ENCODE measurements at regions not wholly inside any gene's neighbourhood (a gene's known extent, or its start where the extent isn't known, plus 50 kb on each side); places are given as distances from the start of the nearest gene placed in this dataset.
A peak's percentile ranks its signal among the peaks of the same experiment; 100 is the strongest.

DNA sequence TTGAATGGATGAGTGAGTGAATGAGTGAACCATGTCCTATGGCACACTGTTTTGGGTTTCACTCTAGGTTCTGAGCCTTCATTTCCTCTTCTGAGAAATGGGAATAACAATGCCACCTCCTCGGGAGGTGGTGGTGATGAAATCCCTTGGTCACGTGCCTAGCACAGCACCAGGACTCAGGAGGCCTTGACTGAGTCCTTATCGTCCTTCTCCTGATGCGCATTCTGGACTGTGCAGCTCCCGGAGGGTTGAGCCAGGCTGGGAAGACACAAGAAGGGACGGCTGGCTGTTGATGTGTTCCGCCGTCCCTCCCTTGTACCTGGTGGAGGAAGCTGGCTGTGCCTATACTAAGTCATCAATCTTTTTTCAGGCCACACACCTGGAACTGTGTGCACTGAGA is 437.3 kb downstream of the ZNF521 start:
- no peaks in the 10 kb centered on the region for H3K36me3 Mint-ChIP-seq
- peaks cover 28% of the 10 kb centered on the region for H3K4me1 Mint-ChIP-seq
- no peak overlapping the region for H3K27ac Mint-ChIP-seq
- CTCF ChIA-PET, result no interaction called here
- TF ChIP-seq, protein P1, sequence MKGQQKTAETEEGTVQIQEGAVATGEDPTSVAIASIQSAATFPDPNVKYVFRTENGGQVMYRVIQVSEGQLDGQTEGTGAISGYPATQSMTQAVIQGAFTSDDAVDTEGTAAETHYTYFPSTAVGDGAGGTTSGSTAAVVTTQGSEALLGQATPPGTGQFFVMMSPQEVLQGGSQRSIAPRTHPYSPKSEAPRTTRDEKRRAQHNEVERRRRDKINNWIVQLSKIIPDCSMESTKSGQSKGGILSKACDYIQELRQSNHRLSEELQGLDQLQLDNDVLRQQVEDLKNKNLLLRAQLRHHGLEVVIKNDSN (CRISPR knock-in tag; IDR thresholded peaks at IDR 0.05), result peak; percentile 50; the same call in 1 of the 2 replicates
- no peak for TF ChIP-seq ZNF219 (CRISPR knock-in tag; IDR thresholded peaks at IDR 0.05; ENCODE audit: borderline replicate concordance)
- TF ChIP-seq ZNF263 (CRISPR knock-in tag; IDR thresholded peaks at IDR 0.05; ENCODE audit: low read depth), result no peak
- TF ChIP-seq, protein P2, sequence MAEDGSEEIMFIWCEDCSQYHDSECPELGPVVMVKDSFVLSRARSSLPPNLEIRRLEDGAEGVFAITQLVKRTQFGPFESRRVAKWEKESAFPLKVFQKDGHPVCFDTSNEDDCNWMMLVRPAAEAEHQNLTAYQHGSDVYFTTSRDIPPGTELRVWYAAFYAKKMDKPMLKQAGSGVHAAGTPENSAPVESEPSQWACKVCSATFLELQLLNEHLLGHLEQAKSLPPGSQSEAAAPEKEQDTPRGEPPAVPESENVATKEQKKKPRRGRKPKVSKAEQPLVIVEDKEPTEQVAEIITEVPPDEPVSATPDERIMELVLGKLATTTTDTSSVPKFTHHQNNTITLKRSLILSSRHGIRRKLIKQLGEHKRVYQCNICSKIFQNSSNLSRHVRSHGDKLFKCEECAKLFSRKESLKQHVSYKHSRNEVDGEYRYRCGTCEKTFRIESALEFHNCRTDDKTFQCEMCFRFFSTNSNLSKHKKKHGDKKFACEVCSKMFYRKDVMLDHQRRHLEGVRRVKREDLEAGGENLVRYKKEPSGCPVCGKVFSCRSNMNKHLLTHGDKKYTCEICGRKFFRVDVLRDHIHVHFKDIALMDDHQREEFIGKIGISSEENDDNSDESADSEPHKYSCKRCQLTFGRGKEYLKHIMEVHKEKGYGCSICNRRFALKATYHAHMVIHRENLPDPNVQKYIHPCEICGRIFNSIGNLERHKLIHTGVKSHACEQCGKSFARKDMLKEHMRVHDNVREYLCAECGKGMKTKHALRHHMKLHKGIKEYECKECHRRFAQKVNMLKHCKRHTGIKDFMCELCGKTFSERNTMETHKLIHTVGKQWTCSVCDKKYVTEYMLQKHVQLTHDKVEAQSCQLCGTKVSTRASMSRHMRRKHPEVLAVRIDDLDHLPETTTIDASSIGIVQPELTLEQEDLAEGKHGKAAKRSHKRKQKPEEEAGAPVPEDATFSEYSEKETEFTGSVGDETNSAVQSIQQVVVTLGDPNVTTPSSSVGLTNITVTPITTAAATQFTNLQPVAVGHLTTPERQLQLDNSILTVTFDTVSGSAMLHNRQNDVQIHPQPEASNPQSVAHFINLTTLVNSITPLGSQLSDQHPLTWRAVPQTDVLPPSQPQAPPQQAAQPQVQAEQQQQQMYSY (CRISPR knock-in tag; IDR thresholded peaks at IDR 0.05), result no peak
- no peak for TF ChIP-seq CREB1 (CRISPR knock-in tag; IDR thresholded peaks at IDR 0.05)
- TF ChIP-seq, protein P3, sequence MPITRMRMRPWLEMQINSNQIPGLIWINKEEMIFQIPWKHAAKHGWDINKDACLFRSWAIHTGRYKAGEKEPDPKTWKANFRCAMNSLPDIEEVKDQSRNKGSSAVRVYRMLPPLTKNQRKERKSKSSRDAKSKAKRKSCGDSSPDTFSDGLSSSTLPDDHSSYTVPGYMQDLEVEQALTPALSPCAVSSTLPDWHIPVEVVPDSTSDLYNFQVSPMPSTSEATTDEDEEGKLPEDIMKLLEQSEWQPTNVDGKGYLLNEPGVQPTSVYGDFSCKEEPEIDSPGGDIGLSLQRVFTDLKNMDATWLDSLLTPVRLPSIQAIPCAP (CRISPR knock-in tag; IDR thresholded peaks at IDR 0.05), result no peak
- TF ChIP-seq, protein P4, sequence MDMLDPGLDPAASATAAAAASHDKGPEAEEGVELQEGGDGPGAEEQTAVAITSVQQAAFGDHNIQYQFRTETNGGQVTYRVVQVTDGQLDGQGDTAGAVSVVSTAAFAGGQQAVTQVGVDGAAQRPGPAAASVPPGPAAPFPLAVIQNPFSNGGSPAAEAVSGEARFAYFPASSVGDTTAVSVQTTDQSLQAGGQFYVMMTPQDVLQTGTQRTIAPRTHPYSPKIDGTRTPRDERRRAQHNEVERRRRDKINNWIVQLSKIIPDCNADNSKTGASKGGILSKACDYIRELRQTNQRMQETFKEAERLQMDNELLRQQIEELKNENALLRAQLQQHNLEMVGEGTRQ (CRISPR knock-in tag; IDR thresholded peaks at IDR 0.05), result peak; percentile 73
- no peak for TF ChIP-seq NFYB (CRISPR knock-in tag; conservative IDR thresholded peaks at IDR 0.05; ENCODE audit: low read depth)
- H3K9me3 Mint-ChIP-seq, result no peaks in the 10 kb centered on the region
- DNase-seq (ENCODE audit: low spot score), result no peak
- no peak overlapping the region for H3K4me3 Mint-ChIP-seq
- H3K27me3 Mint-ChIP-seq (ENCODE audit: low read depth), result peaks cover 3% of the 10 kb centered on the region; the same call in 1 of the 2 replicates
- POLR2A ChIA-PET, result no interaction called here
- ATAC-seq, result peak; percentile 32; the same call in 1 of the 2 replicates

DNA sequence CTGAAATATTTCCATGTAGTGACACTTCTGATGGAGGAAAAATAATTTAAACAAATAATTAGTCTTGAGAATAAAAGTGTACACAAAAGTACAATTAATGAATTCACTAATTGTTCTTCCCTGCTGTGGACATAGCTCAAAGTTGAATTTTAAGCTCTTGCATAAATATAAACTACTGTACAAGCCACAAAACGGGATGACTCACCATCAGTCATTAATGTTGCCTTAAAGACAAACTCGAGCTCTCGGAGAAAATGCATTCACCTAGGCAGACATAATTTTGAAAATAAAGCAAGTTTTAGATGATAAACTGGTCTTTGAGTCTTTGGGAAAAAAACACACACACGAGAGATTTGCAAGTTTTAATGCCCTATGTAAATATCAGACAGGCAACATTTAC is 436.4 kb downstream of the ZNF521 start:
- CTCF ChIA-PET, result no interaction called here
- no peaks in the 10 kb centered on the region for H3K36me3 Mint-ChIP-seq
- POLR2A ChIA-PET, result no interaction called here
- ATAC-seq (no peak), DNase-seq (ENCODE audit: low spot score) (no peak)
- H3K4me1 Mint-ChIP-seq, result peaks cover 28% of the 10 kb centered on the region
- H3K9me3 Mint-ChIP-seq, result no peaks in the 10 kb centered on the region
- no peak overlapping the region for H3K27ac Mint-ChIP-seq
- peaks cover 3% of the 10 kb centered on the region; the same call in 1 of the 2 replicates for H3K27me3 Mint-ChIP-seq (ENCODE audit: low read depth)
- no peak for TF ChIP-seq TCF7 (CRISPR knock-in tag; IDR thresholded peaks at IDR 0.05; ENCODE audit: low read depth)
- TF ChIP-seq CBFB (CRISPR knock-in tag; IDR thresholded peaks at IDR 0.05; ENCODE audit: low read depth), result no peak
- TF ChIP-seq, protein P4 (CRISPR knock-in tag; IDR thresholded peaks at IDR 0.05), result no peak
- TF ChIP-seq JUN (CRISPR knock-in tag; IDR thresholded peaks at IDR 0.05), result no peak
- no peak for TF ChIP-seq JAZF1 (CRISPR knock-in tag; IDR thresholded peaks at IDR 0.05)
- no peak for TF ChIP-seq TEAD4 (CRISPR knock-in tag; IDR thresholded peaks at IDR 0.05)
- TF ChIP-seq MYBL2 (CRISPR knock-in tag; IDR thresholded peaks at IDR 0.05), result no peak
- H3K4me3 Mint-ChIP-seq, result no peak overlapping the region

DNA sequence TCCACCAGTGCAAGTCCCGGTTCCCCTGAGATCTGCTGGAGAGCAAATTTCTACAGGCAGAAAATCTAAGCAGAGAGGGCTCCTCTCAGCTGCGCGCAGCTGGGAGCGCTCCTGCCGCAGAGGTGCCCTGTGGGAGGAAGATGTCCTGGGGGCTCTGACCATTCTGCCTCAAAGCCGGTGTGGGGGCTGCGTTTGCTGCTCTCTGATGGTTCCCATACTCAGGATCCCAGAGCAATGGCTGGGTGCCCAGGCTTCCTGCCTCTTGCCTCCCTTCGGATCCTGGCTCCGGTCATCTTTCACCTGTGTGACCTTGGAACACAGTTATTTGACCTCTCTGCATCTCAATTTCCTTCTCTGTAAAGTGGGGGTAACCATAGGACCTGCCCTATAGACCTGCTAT is 434.2 kb downstream of the ZNF521 start:
- Mint-ChIP-seq H3K4me3 (no peak overlapping the region), H3K27ac (no peak overlapping the region), H3K36me3 (no peaks in the 10 kb centered on the region), H3K27me3 (ENCODE audit: low read depth) (peaks cover 7% of the 10 kb centered on the region), H3K9me3 (no peaks in the 10 kb centered on the region), H3K4me1 (peaks cover 28% of the 10 kb centered on the region)
- TF ChIP-seq CREM (CRISPR knock-in tag; IDR thresholded peaks at IDR 0.05) (no peak), MXD4 (CRISPR knock-in tag; IDR thresholded peaks at IDR 0.05; ENCODE audit: borderline replicate concordance) (no peak), FOXK1 (CRISPR knock-in tag; IDR thresholded peaks at IDR 0.05) (no peak), ZNF138 (CRISPR knock-in tag; conservative IDR thresholded peaks at IDR 0.05) (no peak)
- TF ChIP-seq, protein P5, sequence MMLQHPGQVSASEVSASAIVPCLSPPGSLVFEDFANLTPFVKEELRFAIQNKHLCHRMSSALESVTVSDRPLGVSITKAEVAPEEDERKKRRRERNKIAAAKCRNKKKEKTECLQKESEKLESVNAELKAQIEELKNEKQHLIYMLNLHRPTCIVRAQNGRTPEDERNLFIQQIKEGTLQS (CRISPR knock-in tag; conservative IDR thresholded peaks at IDR 0.05), result no peak
- ATAC-seq, result no peak
- CTCF ChIA-PET, result no interaction called here
- DNase-seq (ENCODE audit: low spot score), result no peak
- POLR2A ChIA-PET, result no interaction called here

Data from WTC11 (cell line).